ENCODE measurements at regions not wholly inside any gene's neighbourhood (a gene's known extent, or its start where the extent isn't known, plus 50 kb on each side); places are given as distances from the start of the nearest gene placed in this dataset.

DNA sequence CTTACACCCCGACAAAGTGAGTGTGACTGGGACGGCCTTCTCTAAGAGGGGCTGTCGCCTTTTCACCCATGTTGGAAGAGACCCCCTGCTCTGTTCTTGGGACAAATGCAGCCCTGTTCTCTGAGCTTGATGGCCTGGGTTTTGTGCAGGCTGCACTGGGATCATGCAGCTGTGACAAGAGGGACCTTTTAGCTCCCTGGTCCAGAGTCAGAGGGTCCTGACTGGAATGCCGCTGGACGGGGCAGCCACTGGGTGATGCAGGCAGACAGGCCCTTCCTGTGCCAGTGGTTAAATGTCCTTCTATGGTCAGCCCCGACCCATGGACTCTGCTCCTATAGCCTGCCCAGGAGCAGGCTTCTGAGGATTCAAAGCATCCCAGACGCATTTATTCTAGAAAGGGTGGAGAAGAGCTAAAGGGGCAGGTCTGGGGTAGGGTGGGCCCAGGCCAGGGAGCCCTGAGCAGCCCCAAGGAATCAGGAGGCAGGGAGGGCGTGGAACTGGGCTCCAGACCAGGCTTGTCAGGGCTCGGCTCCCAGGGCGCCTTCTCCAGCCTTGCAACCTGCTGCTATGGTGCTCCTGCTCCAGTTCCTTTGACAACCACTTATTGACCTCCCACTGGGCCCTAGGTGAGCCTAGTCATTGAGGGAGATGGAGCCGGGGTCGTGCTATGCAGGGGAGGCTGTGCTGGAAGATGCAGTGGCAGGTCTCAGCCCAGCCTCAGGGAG lies 277.9 kb upstream of the HS6ST1 start:
- TF ChIP-seq, protein P1, sequence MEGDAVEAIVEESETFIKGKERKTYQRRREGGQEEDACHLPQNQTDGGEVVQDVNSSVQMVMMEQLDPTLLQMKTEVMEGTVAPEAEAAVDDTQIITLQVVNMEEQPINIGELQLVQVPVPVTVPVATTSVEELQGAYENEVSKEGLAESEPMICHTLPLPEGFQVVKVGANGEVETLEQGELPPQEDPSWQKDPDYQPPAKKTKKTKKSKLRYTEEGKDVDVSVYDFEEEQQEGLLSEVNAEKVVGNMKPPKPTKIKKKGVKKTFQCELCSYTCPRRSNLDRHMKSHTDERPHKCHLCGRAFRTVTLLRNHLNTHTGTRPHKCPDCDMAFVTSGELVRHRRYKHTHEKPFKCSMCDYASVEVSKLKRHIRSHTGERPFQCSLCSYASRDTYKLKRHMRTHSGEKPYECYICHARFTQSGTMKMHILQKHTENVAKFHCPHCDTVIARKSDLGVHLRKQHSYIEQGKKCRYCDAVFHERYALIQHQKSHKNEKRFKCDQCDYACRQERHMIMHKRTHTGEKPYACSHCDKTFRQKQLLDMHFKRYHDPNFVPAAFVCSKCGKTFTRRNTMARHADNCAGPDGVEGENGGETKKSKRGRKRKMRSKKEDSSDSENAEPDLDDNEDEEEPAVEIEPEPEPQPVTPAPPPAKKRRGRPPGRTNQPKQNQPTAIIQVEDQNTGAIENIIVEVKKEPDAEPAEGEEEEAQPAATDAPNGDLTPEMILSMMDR (IDR thresholded peaks at IDR 0.05) = no peak
- no peak for TF ChIP-seq POLR2A (IDR thresholded peaks at IDR 0.05)

Measured in lower leg skin (tissue), 3 donors.